ENCODE measurements at regions not wholly inside any gene's neighbourhood (a gene's known extent, or its start where the extent isn't known, plus 50 kb on each side); places are given as distances from the start of the nearest gene placed in this dataset.

GRCh38 chr18:45480219-45481015 is 134.9 kb upstream of the SLC14A2 start:
- Mint-ChIP-seq H3K4me1 (ENCODE audit: low read depth) (no peaks in the 10 kb centered on the region), H3K27ac (no peak overlapping the region), H3K9me3 (ENCODE audit: insufficient read depth) (no peaks in the 10 kb centered on the region), H3K27me3 (ENCODE audit: low read depth) (peaks cover 11% of the 10 kb centered on the region), H3K36me3 (ENCODE audit: low read depth) (no peaks in the 10 kb centered on the region), H3K4me3 (no peak overlapping the region)
- ATAC-seq (no peak), DNase-seq (no peak)
- ChIA-PET CTCF (no interaction called here), POLR2A (no interaction called here)

DNA sequence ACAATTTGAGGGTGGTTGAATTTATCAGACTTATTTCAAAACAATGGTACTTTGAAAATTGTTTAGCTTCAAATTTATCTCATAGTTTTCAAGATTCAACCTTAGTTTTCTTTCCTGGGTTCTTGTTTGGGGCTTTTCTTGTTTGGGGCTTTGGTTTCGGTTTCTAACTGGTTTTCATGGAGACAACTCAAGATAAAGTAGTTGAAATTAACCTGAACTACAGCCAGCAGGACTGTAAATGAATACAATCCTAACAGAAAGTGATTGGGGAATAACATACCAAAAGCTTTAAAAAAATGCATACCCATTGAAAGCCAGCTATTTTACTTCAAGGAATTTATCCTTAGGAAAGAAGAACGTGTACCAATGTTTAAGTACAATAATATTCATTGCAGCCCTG is 133.5 kb upstream of the SLC14A2 start:
- no peak for DNase-seq
- H3K4me1 Mint-ChIP-seq (ENCODE audit: low read depth) = no peaks in the 10 kb centered on the region
- H3K27ac Mint-ChIP-seq = no peak overlapping the region
- no peak for ATAC-seq
- ChIA-PET POLR2A (interaction anchor here (0.8 kb wide), 1 partner anchor 12 kb away, joined by 3 read pairs; no protein-coding TSS in a partner anchor), CTCF (no interaction called here)
- H3K4me3 Mint-ChIP-seq = no peak overlapping the region
- H3K36me3 Mint-ChIP-seq (ENCODE audit: low read depth) = no peaks in the 10 kb centered on the region
- peaks cover 6% of the 10 kb centered on the region for H3K27me3 Mint-ChIP-seq (ENCODE audit: low read depth)
- no peaks in the 10 kb centered on the region for H3K9me3 Mint-ChIP-seq (ENCODE audit: insufficient read depth)

- ATAC-seq (no peak), DNase-seq (no peak)
- H3K9me3 Mint-ChIP-seq (ENCODE audit: insufficient read depth) = no peaks in the 10 kb centered on the region
- POLR2A ChIA-PET = interaction anchor here (0.8 kb wide), 1 partner anchor 13 kb away, joined by 3 read pairs; no protein-coding TSS in a partner anchor
- no peaks in the 10 kb centered on the region for H3K4me1 Mint-ChIP-seq (ENCODE audit: low read depth)
- no peak overlapping the region for H3K4me3 Mint-ChIP-seq
- peaks cover 6% of the 10 kb centered on the region for H3K27me3 Mint-ChIP-seq (ENCODE audit: low read depth)
- CTCF ChIA-PET = no interaction called here
- H3K36me3 Mint-ChIP-seq (ENCODE audit: low read depth) = no peaks in the 10 kb centered on the region
- no peak overlapping the region for H3K27ac Mint-ChIP-seq
Measured at GRCh38 chr18:45482286-45482685, 133.0 kb upstream of the SLC14A2 start.

DNA sequence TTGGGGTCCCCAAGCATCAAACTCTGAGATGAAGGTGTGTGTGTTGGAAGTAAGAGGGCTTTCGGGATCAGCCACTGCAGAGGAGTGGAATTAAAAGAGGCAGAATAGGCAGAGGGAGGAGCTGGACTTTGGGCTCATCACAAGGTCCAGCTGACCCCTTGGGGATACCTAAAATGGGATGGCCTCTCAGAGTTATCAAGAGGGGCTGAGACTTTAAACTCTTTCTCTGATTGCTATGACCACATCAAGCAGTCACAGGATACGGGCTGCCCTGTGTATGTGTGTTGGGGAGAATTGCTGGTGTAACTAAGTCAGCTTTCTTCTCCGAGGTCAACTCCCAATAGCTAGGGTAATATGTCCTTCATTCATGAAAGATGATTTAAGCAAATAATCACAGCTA is 127.7 kb upstream of the SLC14A2 start:
- POLR2A ChIA-PET = no interaction called here
- Mint-ChIP-seq H3K4me3 (no peak overlapping the region), H3K27ac (no peak overlapping the region), H3K36me3 (ENCODE audit: low read depth) (no peaks in the 10 kb centered on the region), H3K4me1 (ENCODE audit: low read depth) (no peaks in the 10 kb centered on the region), H3K27me3 (ENCODE audit: low read depth) (peaks cover 2% of the 10 kb centered on the region), H3K9me3 (ENCODE audit: insufficient read depth) (no peaks in the 10 kb centered on the region)
- CTCF ChIA-PET = no interaction called here
- DNase-seq (no peak), ATAC-seq (no peak)

DNA sequence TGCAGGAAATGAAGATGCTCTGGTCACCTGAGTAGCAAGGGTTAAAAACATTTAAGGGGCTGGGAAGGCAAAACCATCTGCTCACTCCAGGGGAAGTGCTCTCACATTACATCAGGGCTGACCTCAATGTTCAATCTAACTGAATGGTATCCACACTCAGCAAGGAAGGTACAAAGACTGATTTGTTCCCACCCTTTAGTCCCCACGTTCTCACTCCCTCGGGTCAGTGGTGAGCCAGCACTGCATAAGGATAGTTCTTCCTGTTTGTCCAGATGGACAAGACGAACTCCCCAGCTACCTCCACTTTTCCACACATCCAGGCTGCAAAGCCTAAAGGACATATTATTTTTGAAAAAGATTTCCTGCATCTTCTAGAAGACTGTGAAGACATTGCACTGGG is 126.6 kb upstream of the SLC14A2 start:
- Mint-ChIP-seq H3K4me1 (ENCODE audit: low read depth) (no peaks in the 10 kb centered on the region), H3K9me3 (ENCODE audit: insufficient read depth) (no peaks in the 10 kb centered on the region), H3K4me3 (no peak overlapping the region), H3K36me3 (ENCODE audit: low read depth) (no peaks in the 10 kb centered on the region), H3K27me3 (ENCODE audit: low read depth) (peaks cover 3% of the 10 kb centered on the region), H3K27ac (no peak overlapping the region)
- ChIA-PET POLR2A (no interaction called here), CTCF (no interaction called here)
- ATAC-seq = no peak
- no peak for DNase-seq

- no peak overlapping the region for H3K27ac Mint-ChIP-seq
- no peaks in the 10 kb centered on the region for H3K9me3 Mint-ChIP-seq (ENCODE audit: insufficient read depth)
- DNase-seq (no peak), ATAC-seq (no peak)
- POLR2A ChIA-PET = no interaction called here
- peaks cover 5% of the 10 kb centered on the region for H3K27me3 Mint-ChIP-seq (ENCODE audit: low read depth)
- H3K36me3 Mint-ChIP-seq (ENCODE audit: low read depth) = no peaks in the 10 kb centered on the region
- CTCF ChIA-PET = no interaction called here
- H3K4me3 Mint-ChIP-seq = no peak overlapping the region
- no peaks in the 10 kb centered on the region for H3K4me1 Mint-ChIP-seq (ENCODE audit: low read depth)
Measured at GRCh38 chr18:45493830-45494229, 121.4 kb upstream of the SLC14A2 start.

- ATAC-seq (no peak), DNase-seq (no peak)
- ChIA-PET CTCF (no interaction called here), POLR2A (no interaction called here)
- H3K4me3 Mint-ChIP-seq = no peak overlapping the region
- H3K27me3 Mint-ChIP-seq (ENCODE audit: low read depth) = peaks cover 5% of the 10 kb centered on the region
- H3K27ac Mint-ChIP-seq = no peak overlapping the region
- H3K4me1 Mint-ChIP-seq (ENCODE audit: low read depth) = no peaks in the 10 kb centered on the region
- H3K9me3 Mint-ChIP-seq (ENCODE audit: insufficient read depth) = no peaks in the 10 kb centered on the region
- H3K36me3 Mint-ChIP-seq (ENCODE audit: low read depth) = no peaks in the 10 kb centered on the region
Measured at GRCh38 chr18:45494811-45495210, 120.5 kb upstream of the SLC14A2 start.

DNA sequence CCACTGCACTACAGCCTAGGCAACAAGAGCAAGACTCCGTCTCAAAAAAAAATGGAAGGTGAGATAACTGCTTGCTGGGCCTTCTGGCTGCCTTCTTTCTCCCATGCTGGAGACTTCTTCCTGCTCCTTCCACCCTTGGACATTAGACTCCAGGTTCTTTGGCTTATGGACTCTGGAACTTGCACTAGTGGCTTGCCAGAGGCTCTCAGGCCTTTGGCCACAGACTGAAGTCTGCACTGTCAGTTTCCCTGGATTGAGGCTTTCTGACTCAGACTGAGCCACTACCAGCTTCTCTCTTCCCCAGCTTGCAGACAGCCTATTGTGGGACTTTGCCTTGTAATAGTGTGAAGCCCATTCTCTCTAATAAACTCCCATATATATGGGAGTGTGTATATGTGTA is 118.5 kb upstream of the SLC14A2 start:
- ChIA-PET CTCF (no interaction called here), POLR2A (no interaction called here)
- Mint-ChIP-seq H3K4me3 (no peak overlapping the region), H3K27me3 (ENCODE audit: low read depth) (peaks cover 5% of the 10 kb centered on the region), H3K36me3 (ENCODE audit: low read depth) (no peaks in the 10 kb centered on the region), H3K27ac (no peak overlapping the region), H3K9me3 (ENCODE audit: insufficient read depth) (no peaks in the 10 kb centered on the region), H3K4me1 (ENCODE audit: low read depth) (no peaks in the 10 kb centered on the region)
- no peak for ATAC-seq
- DNase-seq = no peak

DNA sequence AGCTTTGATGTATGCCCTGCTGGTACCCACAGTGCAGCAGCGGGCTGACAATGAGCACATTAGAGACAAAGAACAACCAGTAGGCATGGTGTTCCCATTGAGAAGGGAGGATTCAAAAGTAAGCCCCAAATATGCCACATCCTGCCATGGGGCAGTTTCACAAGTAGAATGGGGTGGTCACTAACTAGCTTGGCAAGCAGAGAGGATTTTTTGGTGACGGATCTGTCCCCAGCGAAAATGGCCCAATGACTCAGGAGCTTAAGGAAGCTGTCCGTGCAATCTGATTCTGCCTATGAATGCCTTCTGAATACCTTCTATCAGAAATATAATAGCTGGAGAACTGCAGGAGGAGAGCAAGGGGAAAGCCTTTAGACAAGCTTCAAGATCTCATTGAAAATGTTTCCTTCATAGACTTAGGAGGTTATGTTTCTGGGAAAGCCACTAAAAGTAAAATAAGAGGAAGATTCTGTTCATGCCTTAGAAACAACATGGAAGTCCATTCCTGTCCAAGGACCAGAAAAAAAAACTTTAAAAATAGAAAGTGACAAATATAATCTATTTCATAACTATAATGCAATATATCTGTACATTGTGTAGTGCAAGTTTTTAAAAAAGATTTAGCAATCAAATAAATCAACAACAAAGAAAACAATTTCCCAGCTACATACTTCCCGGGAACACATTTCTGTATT is 117.5 kb upstream of the SLC14A2 start:
- Mint-ChIP-seq H3K27me3 (ENCODE audit: low read depth) (peaks cover 5% of the 10 kb centered on the region), H3K9me3 (ENCODE audit: insufficient read depth) (no peaks in the 10 kb centered on the region), H3K4me3 (no peak overlapping the region), H3K36me3 (ENCODE audit: low read depth) (no peaks in the 10 kb centered on the region), H3K27ac (no peak overlapping the region), H3K4me1 (ENCODE audit: low read depth) (no peaks in the 10 kb centered on the region)
- DNase-seq = no peak
- ATAC-seq = no peak
- ChIA-PET CTCF (interaction anchor here (0.5 kb wide), 1 partner anchor 15 kb away, joined by 3 read pairs; no protein-coding TSS in a partner anchor), POLR2A (no interaction called here)

- Mint-ChIP-seq H3K27ac (no peak overlapping the region), H3K9me3 (ENCODE audit: insufficient read depth) (no peaks in the 10 kb centered on the region), H3K27me3 (ENCODE audit: low read depth) (peaks cover 2% of the 10 kb centered on the region), H3K4me1 (ENCODE audit: low read depth) (no peaks in the 10 kb centered on the region), H3K36me3 (ENCODE audit: low read depth) (no peaks in the 10 kb centered on the region), H3K4me3 (no peak overlapping the region)
- ATAC-seq = no peak
- DNase-seq = no peak
- CTCF ChIA-PET = interaction anchor here (0.5 kb wide), 1 partner anchor 15 kb away, joined by 3 read pairs; no protein-coding TSS in a partner anchor
- POLR2A ChIA-PET = no interaction called here
Measured at GRCh38 chr18:45498287-45498658, 117.0 kb upstream of the SLC14A2 start.

- peaks cover 1% of the 10 kb centered on the region for H3K27me3 Mint-ChIP-seq (ENCODE audit: low read depth)
- POLR2A ChIA-PET = no interaction called here
- no peak overlapping the region for H3K4me3 Mint-ChIP-seq
- no peak for DNase-seq
- no peaks in the 10 kb centered on the region for H3K9me3 Mint-ChIP-seq (ENCODE audit: insufficient read depth)
- no peaks in the 10 kb centered on the region for H3K36me3 Mint-ChIP-seq (ENCODE audit: low read depth)
- ATAC-seq = no peak
- CTCF ChIA-PET = interaction anchor here (1.2 kb wide), 1 partner anchor 56 kb away, joined by 3 read pairs; no protein-coding TSS in a partner anchor
- no peak overlapping the region for H3K27ac Mint-ChIP-seq
- no peaks in the 10 kb centered on the region for H3K4me1 Mint-ChIP-seq (ENCODE audit: low read depth)
Measured at GRCh38 chr18:45503990-45504389, 111.3 kb upstream of the SLC14A2 start.

GRCh38 chr18:45505497-45506206 is 109.6 kb upstream of the SLC14A2 start:
- ATAC-seq (no peak), DNase-seq (no peak)
- H3K9me3 Mint-ChIP-seq (ENCODE audit: insufficient read depth) = no peaks in the 10 kb centered on the region
- H3K36me3 Mint-ChIP-seq (ENCODE audit: low read depth) = no peaks in the 10 kb centered on the region
- H3K27me3 Mint-ChIP-seq (ENCODE audit: low read depth) = peaks cover 1% of the 10 kb centered on the region
- ChIA-PET CTCF (no interaction called here), POLR2A (no interaction called here)
- H3K4me3 Mint-ChIP-seq = no peak overlapping the region
- no peaks in the 10 kb centered on the region for H3K4me1 Mint-ChIP-seq (ENCODE audit: low read depth)
- H3K27ac Mint-ChIP-seq = no peak overlapping the region

All from activated CD8-positive, alpha-beta T cell treated with anti-CD3 and anti-CD28 coated beads, Interleukin-2, amount 10 ng/mL, durations not matched to agents 7 days and 5 days (primary cell).